Esophagus (tissue), 2 donors: ENCODE measurements at regions not wholly inside any gene's neighbourhood (a gene's known extent, or its start where the extent isn't known, plus 50 kb on each side); places are given as distances from the start of the nearest gene placed in this dataset.
"Not testable (repeated sequence)": the region's sequence is repeated elsewhere in the genome, so short reads cannot be mapped to it uniquely, and the experiment has no call there.

Experiments
- H3K27ac ChIP-seq, 2 donors: one replicate each; pipeline ENCODE4 v1.5.1; 2013; ENCODE audit warnings: low read depth in 2 of 2, mild to moderate bottlenecking in 2 of 2, inconsistent platforms in 1 of 2, low read length in 1 of 2, moderate library complexity in 1 of 2
- H3K27me3 ChIP-seq, 2 donors: one replicate each; pipeline ENCODE4 v1.6.1; 2013; ENCODE audit warnings: low read length in 2 of 2, control low read depth in 1 of 2, mild to moderate bottlenecking in 1 of 2; ENCODE audit not compliant: insufficient read depth in 2 of 2, control insufficient read depth in 1 of 2
- H3K36me3 ChIP-seq, 2 donors: one replicate each; pipeline ENCODE4 v1.6.1; 2013; ENCODE audit warnings: low read length in 1 of 2; ENCODE audit not compliant: control insufficient read depth in 2 of 2, insufficient read depth in 2 of 2
- H3K4me1 ChIP-seq, 2 donors: one replicate each; pipeline ENCODE4 v1.6.1; 2013; ENCODE audit warnings: low read length in 1 of 2; ENCODE audit not compliant: control insufficient read depth in 2 of 2, insufficient read depth in 2 of 2
- H3K4me3 ChIP-seq, 2 donors: one replicate each; pipeline ENCODE4 v1.5.1; 2013; ENCODE audit warnings: low read length in 2 of 2, mild to moderate bottlenecking in 2 of 2, low read depth in 1 of 2, moderate library complexity in 1 of 2
- H3K9me3 ChIP-seq, 2 donors: one replicate each; pipeline ENCODE4 v1.6.1; 2013; ENCODE audit warnings: mild to moderate bottlenecking in 2 of 2, low read depth in 1 of 2, low read length in 1 of 2, moderate library complexity in 1 of 2; ENCODE audit not compliant: control insufficient read depth in 2 of 2, insufficient read depth in 1 of 2
- WGBS, 2 donors: extraction: QIAGEN DNeasy Blood & Tissue Kit; methylation state at CpG; one replicate each; pipeline ENCODE4 v1.1.7; 2013; 5-methylcytosine and 5-hydroxymethylcytosine counted together
- donor health status: healthy with polysubstance abuse.
- donor health status: Bipolar disorder and iron deficiency.

- 80 to 85% methylated on average over 3 of the region's 3 CpGs for WGBS, 2 donors
Measured at GRCh38 chr4:127277023-127277422, 355.7 kb upstream of the INTU start.

GRCh38 chr4:127284236-127284635, 348.5 kb upstream of the INTU start:
- no peak overlapping the region for H3K4me3 ChIP-seq
- no peaks in the 10 kb centered on the region for H3K36me3 ChIP-seq
- no peaks in the 10 kb centered on the region for H3K27me3 ChIP-seq
- no peaks in the 10 kb centered on the region for H3K4me1 ChIP-seq
- no peaks in the 10 kb centered on the region for H3K9me3 ChIP-seq
- no peak overlapping the region for H3K27ac ChIP-seq

More at GRCh38 chr4:127277023-127277422, 355.7 kb upstream of the INTU start:
- H3K27ac ChIP-seq, H3K36me3 ChIP-seq, H3K4me3 ChIP-seq, H3K27me3 ChIP-seq, H3K9me3 ChIP-seq, H3K4me1 ChIP-seq: not testable (repeated sequence)

- no peak overlapping the region for H3K27ac ChIP-seq
- no peak overlapping the region for H3K4me3 ChIP-seq
- peaks cover 3 to 7% of the 10 kb centered on the region in 2 donors for H3K9me3 ChIP-seq
- no peaks in the 10 kb centered on the region for H3K36me3 ChIP-seq
- no peaks in the 10 kb centered on the region for H3K27me3 ChIP-seq
- WGBS, 2 donors, result 56 to 60% methylated on average over 1 of the region's 1 CpG
- no peaks in the 10 kb centered on the region for H3K4me1 ChIP-seq
Measured at GRCh38 chr4:127291316-127291715, 341.4 kb upstream of the INTU start.

GRCh38 chr4:127293496-127293895, 339.3 kb upstream of the INTU start:
- Histone ChIP-seq H3K9me3 (peaks cover 3 to 11% of the 10 kb centered on the region in 2 donors), H3K4me1 (no peaks in the 10 kb centered on the region), H3K36me3 (no peaks in the 10 kb centered on the region), H3K27me3 (no peaks in the 10 kb centered on the region), H3K4me3 (no peak overlapping the region), H3K27ac (no peak overlapping the region)
- WGBS, 2 donors, result 30% methylated on average over 2 of the region's 2 CpGs

GRCh38 chr4:127304356-127304755, 328.4 kb upstream of the INTU start:
- Histone ChIP-seq H3K4me3 (no peak overlapping the region), H3K27me3 (no peaks in the 10 kb centered on the region), H3K27ac (no peak overlapping the region), H3K4me1 (no peaks in the 10 kb centered on the region), H3K9me3 (no peaks in the 10 kb centered on the region), H3K36me3 (no peaks in the 10 kb centered on the region)
- WGBS, 2 donors, result 50 to 54% methylated on average over 2 of the region's 2 CpGs

- no peak overlapping the region for H3K4me3 ChIP-seq
- no peaks in the 10 kb centered on the region for H3K36me3 ChIP-seq
- no peaks in the 10 kb centered on the region for H3K27me3 ChIP-seq
- no peaks in the 10 kb centered on the region for H3K4me1 ChIP-seq
- WGBS, 2 donors, result 71 to 73% methylated on average over 3 of the region's 3 CpGs
- no peak overlapping the region for H3K27ac ChIP-seq
- no peaks in the 10 kb centered on the region for H3K9me3 ChIP-seq
Measured at GRCh38 chr4:127307996-127308395, 324.8 kb upstream of the INTU start.

GRCh38 chr4:127309369-127310102, 323.2 kb upstream of the INTU start:
- Histone ChIP-seq H3K9me3 (no peaks in the 10 kb centered on the region), H3K36me3 (no peaks in the 10 kb centered on the region), H3K27ac (no peak overlapping the region), H3K4me1 (no peaks in the 10 kb centered on the region), H3K4me3 (no peak overlapping the region), H3K27me3 (no peaks in the 10 kb centered on the region)
- 59 to 65% methylated on average over 3 of the region's 3 CpGs for WGBS, 2 donors

GRCh38 chr4:127311371-127311770, 321.4 kb upstream of the INTU start:
- Histone ChIP-seq H3K4me1 (no peaks in the 10 kb centered on the region), H3K27me3 (no peaks in the 10 kb centered on the region), H3K4me3 (no peak overlapping the region), H3K36me3 (no peaks in the 10 kb centered on the region), H3K27ac (no peak overlapping the region), H3K9me3 (no peaks in the 10 kb centered on the region)
- WGBS, 2 donors, result 95 to 100% methylated on average over 1 of the region's 1 CpG

- no peaks in the 10 kb centered on the region for H3K27me3 ChIP-seq
Measured at GRCh38 chr4:127311924-127312323, 320.8 kb upstream of the INTU start.

GRCh38 chr4:127313767-127314166, 319.0 kb upstream of the INTU start:
- H3K4me1 ChIP-seq, result no peaks in the 10 kb centered on the region
- no peak overlapping the region for H3K4me3 ChIP-seq
- H3K9me3 ChIP-seq, result no peaks in the 10 kb centered on the region
- no peaks in the 10 kb centered on the region for H3K36me3 ChIP-seq
- no peaks in the 10 kb centered on the region for H3K27me3 ChIP-seq
- no peak overlapping the region for H3K27ac ChIP-seq
- WGBS, 2 donors, result 84 to 92% methylated on average over 1 of the region's 1 CpG

More at GRCh38 chr4:127311924-127312323, 320.8 kb upstream of the INTU start:
- Histone ChIP-seq H3K4me1 (no peaks in the 10 kb centered on the region), H3K9me3 (no peaks in the 10 kb centered on the region), H3K27ac (no peak overlapping the region), H3K36me3 (no peaks in the 10 kb centered on the region), H3K4me3 (no peak overlapping the region)
- WGBS, 2 donors, result 94 to 98% methylated on average over 8 of the region's 8 CpGs
